IMR-90 (cell line): ENCODE measurements at regions not wholly inside any gene's neighbourhood (a gene's known extent, or its start where the extent isn't known, plus 50 kb on each side); places are given as distances from the start of the nearest gene placed in this dataset.

Experiments
- BHLHE40 ChIP-seq: fragments of 150-350 bp; IDR thresholded peaks from 2 replicates; pipeline ENCODE4 v1.6.1; 2016; ENCODE audit warnings: mild to moderate bottlenecking, low read depth, low read length
- CTCF ChIP-seq: conservative IDR thresholded peaks from 2 replicates; pipeline ENCODE4 v1.5.1; 2012; ENCODE audit warnings: mild to moderate bottlenecking, low read depth, low read length, improper control_type of control experiment
- MXI1 ChIP-seq: IDR thresholded peaks from 2 replicates; pipeline ENCODE4 v1.6.1; 2012; ENCODE audit warnings: low read depth, mild to moderate bottlenecking, low read length, moderate library complexity, borderline replicate concordance
- POLR2A ChIP-seq: IDR thresholded peaks from 2 replicates; pipeline ENCODE4 v1.6.1; 2012; ENCODE audit warnings: mild to moderate bottlenecking, low read depth, low read length
- RFX5 ChIP-seq: IDR thresholded peaks from 2 replicates; pipeline ENCODE4 v1.8.0; 2012; ENCODE audit warnings: low read depth, mild to moderate bottlenecking, low read length, moderate library complexity
- USF2 ChIP-seq: fragments of 150-350 bp; IDR thresholded peaks from 2 replicates; pipeline ENCODE4 v1.6.1; 2017; ENCODE audit warnings: mild to moderate bottlenecking, antibody characterized with exemption, low read length, low read depth
- TF ChIP-seq, protein P1 (sequence below): fragments of 150-350 bp; IDR thresholded peaks from 2 replicates; pipeline ENCODE4 v1.6.1; 2016; ENCODE audit warnings: low read depth, mild to moderate bottlenecking, low read length, moderate library complexity, borderline replicate concordance

GRCh38 chr6:134636186-134636799 is 313.6 kb downstream of the ALDH8A1 start:
- no peak for TF ChIP-seq CTCF
- TF ChIP-seq MXI1, result no peak
- TF ChIP-seq, protein P1, sequence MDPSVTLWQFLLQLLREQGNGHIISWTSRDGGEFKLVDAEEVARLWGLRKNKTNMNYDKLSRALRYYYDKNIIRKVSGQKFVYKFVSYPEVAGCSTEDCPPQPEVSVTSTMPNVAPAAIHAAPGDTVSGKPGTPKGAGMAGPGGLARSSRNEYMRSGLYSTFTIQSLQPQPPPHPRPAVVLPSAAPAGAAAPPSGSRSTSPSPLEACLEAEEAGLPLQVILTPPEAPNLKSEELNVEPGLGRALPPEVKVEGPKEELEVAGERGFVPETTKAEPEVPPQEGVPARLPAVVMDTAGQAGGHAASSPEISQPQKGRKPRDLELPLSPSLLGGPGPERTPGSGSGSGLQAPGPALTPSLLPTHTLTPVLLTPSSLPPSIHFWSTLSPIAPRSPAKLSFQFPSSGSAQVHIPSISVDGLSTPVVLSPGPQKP, result no peak
- no peak for TF ChIP-seq RFX5
- no peak for TF ChIP-seq POLR2A
- no peak for TF ChIP-seq USF2
- no peak for TF ChIP-seq BHLHE40
